Neural cell (in vitro differentiated cells): ENCODE measurements at regions not wholly inside any gene's neighbourhood (a gene's known extent, or its start where the extent isn't known, plus 50 kb on each side); places are given as distances from the start of the nearest gene placed in this dataset.

Experiments
- H2AFZ ChIP-seq: fragments of 200-600, 300-800 bp; sonication (generic), shearing (Covaris generic); 2 replicates; pipeline ENCODE4 v1.6.0; 2014; ENCODE audit warnings: low read depth, mild to moderate bottlenecking, antibody characterized with exemption, low read length, moderate library complexity
- H3F3A ChIP-seq: fragments of 200-600 bp; shearing (Covaris generic); 2 replicates; pipeline ENCODE4 v1.6.1; 2016; ENCODE audit warnings: mild to moderate bottlenecking, moderate library complexity, mixed read lengths, antibody characterized with exemption, low read length; ENCODE audit not compliant: insufficient read depth, poor library complexity, severe bottlenecking
- H3K27ac ChIP-seq: fragments of 200-600, 300-800 bp; sonication (generic), shearing (Covaris generic); 2 replicates; pipeline ENCODE4 v1.5.1; 2014; ENCODE audit warnings: mild to moderate bottlenecking, low read length, moderate library complexity
- H3K27me3 ChIP-seq: fragments of 300-800, 200-600 bp; sonication (generic), shearing (Covaris generic); 2 replicates; pipeline ENCODE4 v1.6.0; 2014; ENCODE audit warnings: mild to moderate bottlenecking, low read depth, low read length, moderate library complexity; ENCODE audit not compliant: insufficient read depth
- H3K36me3 ChIP-seq: fragments of 300-800, 200-600 bp; sonication (generic), shearing (Covaris generic); 2 replicates; pipeline ENCODE4 v1.5.1; 2014; ENCODE audit warnings: mild to moderate bottlenecking, antibody characterized with exemption, low read length, moderate library complexity; ENCODE audit not compliant: insufficient read depth
- H3K4me2 ChIP-seq: fragments of 300-800, 200-600 bp; sonication (generic), shearing (Covaris generic); 2 replicates; pipeline ENCODE4 v1.6.0; 2014; ENCODE audit warnings: mild to moderate bottlenecking, low read length
- H3K4me3 ChIP-seq: fragments of 300-800, 200-600 bp; sonication (generic), shearing (Covaris generic); 2 replicates; pipeline ENCODE4 v1.5.1; 2014; ENCODE audit warnings: mild to moderate bottlenecking, low read length, moderate library complexity
- H3K79me2 ChIP-seq: fragments of 200-600 bp; shearing (Covaris generic); replicated peaks from 2 replicates; pipeline ENCODE4 v1.6.0; 2014; ENCODE audit warnings: mild to moderate bottlenecking, low read length, moderate library complexity; ENCODE audit not compliant: insufficient read depth
- H3K9ac ChIP-seq: fragments of 300-800, 200-600 bp; sonication (generic), shearing (Covaris generic); 2 replicates; pipeline ENCODE4 v1.6.1; 2016; ENCODE audit warnings: mild to moderate bottlenecking, low read length, mixed read lengths
- H3K9me2 ChIP-seq: fragments of 200-600 bp; shearing (Covaris generic); 2 replicates; pipeline ENCODE4 v1.6.1; 2016; ENCODE audit warnings: mild to moderate bottlenecking, low read length, mixed read lengths; ENCODE audit not compliant: insufficient read depth
- H3K9me3 ChIP-seq: fragments of 200-600, 300-800 bp; sonication (generic), shearing (Covaris generic); 2 replicates; pipeline ENCODE4 v1.6.1; 2016; ENCODE audit warnings: mild to moderate bottlenecking, mixed run types, low read length, moderate library complexity, mixed read lengths
- H4K20me1 ChIP-seq: fragments of 200-600 bp; shearing (Covaris generic); 2 replicates; pipeline ENCODE4 v1.6.1; 2016; ENCODE audit warnings: mild to moderate bottlenecking, mixed run types; ENCODE audit not compliant: insufficient read depth
- CTCF ChIP-seq: fragments of 450-650 bp; IDR thresholded peaks from 2 replicates; pipeline ENCODE4 v1.5.1; 2014; ENCODE audit warnings: antibody characterized with exemption, mild to moderate bottlenecking, moderate library complexity; ENCODE audit not compliant: poor library complexity, severe bottlenecking
- EP300 ChIP-seq: fragments of 450-650 bp; conservative IDR thresholded peaks from 2 replicates; pipeline ENCODE4 v1.6.1; 2014; ENCODE audit warnings: antibody characterized with exemption, mild to moderate bottlenecking, moderate library complexity; ENCODE audit not compliant: poor library complexity, severe bottlenecking
- EZH2 ChIP-seq: fragments of 200-600, 300-800 bp; shearing (Covaris generic), sonication (generic); IDR thresholded peaks from 2 replicates; pipeline ENCODE4 v1.6.1; 2014; ENCODE audit warnings: antibody characterized with exemption, low read length, borderline replicate concordance, mild to moderate bottlenecking; ENCODE audit not compliant: insufficient read depth, poor library complexity, severe bottlenecking
- MXI1 ChIP-seq: fragments of 450-650 bp; conservative IDR thresholded peaks from 2 replicates; pipeline ENCODE4 v1.6.1; 2014; ENCODE audit warnings: antibody characterized with exemption, mild to moderate bottlenecking; ENCODE audit not compliant: poor library complexity, severe bottlenecking
- POLR2AphosphoS5 ChIP-seq: IDR thresholded peaks from 2 replicates; pipeline ENCODE4 v1.6.1; 2012
- RAD21 ChIP-seq: fragments of 450-650 bp; conservative IDR thresholded peaks from 2 replicates; pipeline ENCODE4 v1.6.1; 2014; ENCODE audit warnings: antibody characterized with exemption, mild to moderate bottlenecking, moderate library complexity
- REST ChIP-seq: IDR thresholded peaks from 2 replicates; pipeline ENCODE4 v1.6.1; 2012; ENCODE audit warnings: borderline replicate concordance
- SMC3 ChIP-seq: fragments of 450-650 bp; conservative IDR thresholded peaks from 2 replicates; pipeline ENCODE4 v1.6.1; 2014; ENCODE audit warnings: antibody characterized with exemption, mild to moderate bottlenecking, moderate library complexity; ENCODE audit not compliant: poor library complexity
- TAF1 ChIP-seq: IDR thresholded peaks from 2 replicates; pipeline ENCODE4 v1.6.1; 2012; ENCODE audit warnings: low read depth

GRCh38 chr5:107251151-107251550, 419.6 kb downstream of the EFNA5 start:
- H2AFZ ChIP-seq: no peak overlapping the region
- no peaks in the 10 kb centered on the region for H3K9me2 ChIP-seq
- no peaks in the 10 kb centered on the region for H3K79me2 ChIP-seq
- H3K27ac ChIP-seq: no peak overlapping the region
- no peak overlapping the region for H3K9ac ChIP-seq
- H3K4me3 ChIP-seq: no peak overlapping the region
- no peaks in the 10 kb centered on the region for H3K36me3 ChIP-seq
- H3F3A ChIP-seq: no peaks in the 10 kb centered on the region
- H3K4me2 ChIP-seq: no peak overlapping the region
- H3K27me3 ChIP-seq: no peaks in the 10 kb centered on the region
- TF ChIP-seq EZH2: no peak
- no peak for TF ChIP-seq SMC3
- no peak for TF ChIP-seq REST
- no peak for TF ChIP-seq MXI1
- no peak for TF ChIP-seq POLR2AphosphoS5
- no peak for TF ChIP-seq EP300
- TF ChIP-seq CTCF: no peak
- no peak for TF ChIP-seq TAF1
- TF ChIP-seq RAD21: no peak
- H4K20me1 ChIP-seq: no peaks in the 10 kb centered on the region
- no peaks in the 10 kb centered on the region for H3K9me3 ChIP-seq

- Histone ChIP-seq H3K9ac (no peak overlapping the region), H2AFZ (no peak overlapping the region), H3K36me3 (no peaks in the 10 kb centered on the region), H4K20me1 (no peaks in the 10 kb centered on the region), H3K79me2 (no peaks in the 10 kb centered on the region), H3K4me2 (no peak overlapping the region), H3K27me3 (no peaks in the 10 kb centered on the region), H3K9me3 (no peaks in the 10 kb centered on the region), H3K4me3 (no peak overlapping the region), H3K27ac (no peak overlapping the region), H3K9me2 (no peaks in the 10 kb centered on the region), H3F3A (no peaks in the 10 kb centered on the region)
- peak; percentile 28 for TF ChIP-seq RAD21
- TF ChIP-seq CTCF: peak; percentile 18
- no peak for TF ChIP-seq SMC3
- TF ChIP-seq POLR2AphosphoS5: no peak
Observed at GRCh38 chr5:107248066-107248695, 422.6 kb downstream of the EFNA5 start.
